ENCODE measurements at regions not wholly inside any gene's neighbourhood (a gene's known extent, or its start where the extent isn't known, plus 50 kb on each side); places are given as distances from the start of the nearest gene placed in this dataset.

GRCh38 chr18:45528712-45529336 lies 86.5 kb upstream of the SLC14A2 start:
- no peak for FAIRE-seq

GRCh38 chr18:45538444-45538843 lies 76.8 kb upstream of the SLC14A2 start:
- no peak for FAIRE-seq
- Histone ChIP-seq H4K20me1 (ENCODE audit: control insufficient read depth, extremely low read depth, insufficient read depth, low read length) (no peaks in the 10 kb centered on the region), H3K4me2 (ENCODE audit: control insufficient read depth, extremely low read depth, insufficient read depth, low read depth, low read length) (no peak overlapping the region), H3K9me3 (ENCODE audit: control insufficient read depth, low read depth, low read length) (peaks cover 1% of the 10 kb centered on the region), H3K27me3 (ENCODE audit: control insufficient read depth, extremely low read depth, insufficient read depth, low read length) (no peaks in the 10 kb centered on the region), H3K27ac (ENCODE audit: control insufficient read depth, insufficient read depth, low read length) (no peak overlapping the region), H3K9me1 (ENCODE audit: control insufficient read depth, extremely low read depth, insufficient read depth, low read length) (no peaks in the 10 kb centered on the region), H3K4me1 (ENCODE audit: control insufficient read depth, extremely low read depth, insufficient read depth, low read length) (no peaks in the 10 kb centered on the region), H3K79me2 (ENCODE audit: control insufficient read depth, insufficient read depth, low read length) (no peaks in the 10 kb centered on the region), H3K4me3 (ENCODE audit: control insufficient read depth in 2 of 3, extremely low read depth in 1 of 3, insufficient read depth in 2 of 3, low read depth in 1 of 3, low read length in 3 of 3) (no peak overlapping the region), H3K36me3 (ENCODE audit: control insufficient read depth in 2 of 2, extremely low read depth in 1 of 2, insufficient read depth in 2 of 2, low read length in 2 of 2) (no peaks in the 10 kb centered on the region), H3K9ac (ENCODE audit: control insufficient read depth, extremely low read depth, insufficient read depth, low read length) (no peak overlapping the region), H2AFZ (ENCODE audit: control insufficient read depth, low read length) (no peak overlapping the region)
- DNase-seq (ENCODE audit: low read depth, low spot score) = no peak
- dilution Hi-C loops (cut with MboI; ENCODE audit: extremely low pct_ligation_motif_present, low sequenced_read_pairs) = no loop called here
- no peak for TF ChIP-seq EZH2 (IDR thresholded peaks at IDR 0.05; ENCODE audit: low read length)
- TF ChIP-seq CTCF (optimal IDR thresholded peaks at IDR 0.05 in 1 of 3, IDR thresholded peaks at IDR 0.05 in 1 of 3, conservative IDR thresholded peaks at IDR 0.05 in 1 of 3; ENCODE audit: extremely low read depth in 1 of 3, insufficient read depth in 2 of 3, low read length in 3 of 3) = no peak

More at GRCh38 chr18:45528712-45529336, 86.5 kb upstream of the SLC14A2 start:
- Histone ChIP-seq H3K36me3 (ENCODE audit: control insufficient read depth in 2 of 2, extremely low read depth in 1 of 2, insufficient read depth in 2 of 2, low read length in 2 of 2) (no peaks in the 10 kb centered on the region), H3K9ac (ENCODE audit: control insufficient read depth, extremely low read depth, insufficient read depth, low read length) (no peak overlapping the region), H3K4me1 (ENCODE audit: control insufficient read depth, extremely low read depth, insufficient read depth, low read length) (no peaks in the 10 kb centered on the region), H2AFZ (ENCODE audit: control insufficient read depth, low read length) (no peak overlapping the region), H4K20me1 (ENCODE audit: control insufficient read depth, extremely low read depth, insufficient read depth, low read length) (no peaks in the 10 kb centered on the region), H3K27ac (ENCODE audit: control insufficient read depth, insufficient read depth, low read length) (no peak overlapping the region), H3K9me1 (ENCODE audit: control insufficient read depth, extremely low read depth, insufficient read depth, low read length) (no peaks in the 10 kb centered on the region), H3K4me2 (ENCODE audit: control insufficient read depth, extremely low read depth, insufficient read depth, low read depth, low read length) (no peak overlapping the region), H3K27me3 (ENCODE audit: control insufficient read depth, extremely low read depth, insufficient read depth, low read length) (no peaks in the 10 kb centered on the region), H3K79me2 (ENCODE audit: control insufficient read depth, insufficient read depth, low read length) (no peaks in the 10 kb centered on the region), H3K9me3 (ENCODE audit: control insufficient read depth, low read depth, low read length) (no peaks in the 10 kb centered on the region), H3K4me3 (ENCODE audit: control insufficient read depth in 2 of 3, extremely low read depth in 1 of 3, insufficient read depth in 2 of 3, low read depth in 1 of 3, low read length in 3 of 3) (no peak overlapping the region)
- no peak for DNase-seq (ENCODE audit: low read depth, low spot score)
- TF ChIP-seq CTCF (optimal IDR thresholded peaks at IDR 0.05 in 1 of 3, IDR thresholded peaks at IDR 0.05 in 1 of 3, conservative IDR thresholded peaks at IDR 0.05 in 1 of 3; ENCODE audit: extremely low read depth in 1 of 3, insufficient read depth in 2 of 3, low read length in 3 of 3) = no peak
- no peak for TF ChIP-seq EZH2 (IDR thresholded peaks at IDR 0.05; ENCODE audit: low read length)
- dilution Hi-C loops (cut with MboI; ENCODE audit: extremely low pct_ligation_motif_present, low sequenced_read_pairs) = no loop called here
